Ishikawa (cell line): ENCODE measurements at regions not wholly inside any gene's neighbourhood (a gene's known extent, or its start where the extent isn't known, plus 50 kb on each side); places are given as distances from the start of the nearest gene placed in this dataset.

Source experiments
- CEBPB ChIP-seq: IDR thresholded peaks from 2 replicates; pipeline ENCODE4 v1.6.1; 2012
- CREB1 ChIP-seq: IDR thresholded peaks from 2 replicates; pipeline ENCODE4 v1.6.1; 2012; ENCODE audit warnings: low read depth
- EGR1 ChIP-seq: IDR thresholded peaks from 2 replicates; pipeline ENCODE4 v1.6.1; 2012
- EP300 ChIP-seq: IDR thresholded peaks from 2 replicates; pipeline ENCODE4 v1.6.1; 2012; ENCODE audit warnings: borderline replicate concordance
- TF ChIP-seq, protein P1 (sequence below): IDR thresholded peaks from 2 replicates; pipeline ENCODE4 v1.6.1; 2012; ENCODE audit warnings: low read depth, mild to moderate bottlenecking

DNA sequence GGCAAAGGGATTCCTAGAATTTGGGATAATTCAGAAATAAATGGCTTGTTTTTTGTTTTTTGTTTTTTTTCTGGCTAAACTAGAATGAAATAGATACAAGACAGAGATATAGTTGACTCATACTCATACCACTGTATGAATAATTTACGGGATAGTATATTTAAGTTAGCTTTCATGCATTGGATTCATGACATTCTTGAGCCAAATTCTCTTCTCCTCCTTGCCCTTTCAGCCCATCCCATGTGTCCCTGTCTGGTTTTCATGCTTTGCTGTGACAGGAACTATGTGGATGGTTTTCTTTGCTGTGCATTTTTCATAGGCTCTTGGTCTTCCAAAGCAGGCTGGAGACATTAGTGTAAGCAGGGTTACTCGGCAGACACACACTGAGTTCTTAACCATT is 66.6 kb upstream of the UMPS start:
- TF ChIP-seq CREB1 (no peak), EP300 (no peak), CEBPB (no peak), EGR1 (no peak)
- TF ChIP-seq, protein P1, sequence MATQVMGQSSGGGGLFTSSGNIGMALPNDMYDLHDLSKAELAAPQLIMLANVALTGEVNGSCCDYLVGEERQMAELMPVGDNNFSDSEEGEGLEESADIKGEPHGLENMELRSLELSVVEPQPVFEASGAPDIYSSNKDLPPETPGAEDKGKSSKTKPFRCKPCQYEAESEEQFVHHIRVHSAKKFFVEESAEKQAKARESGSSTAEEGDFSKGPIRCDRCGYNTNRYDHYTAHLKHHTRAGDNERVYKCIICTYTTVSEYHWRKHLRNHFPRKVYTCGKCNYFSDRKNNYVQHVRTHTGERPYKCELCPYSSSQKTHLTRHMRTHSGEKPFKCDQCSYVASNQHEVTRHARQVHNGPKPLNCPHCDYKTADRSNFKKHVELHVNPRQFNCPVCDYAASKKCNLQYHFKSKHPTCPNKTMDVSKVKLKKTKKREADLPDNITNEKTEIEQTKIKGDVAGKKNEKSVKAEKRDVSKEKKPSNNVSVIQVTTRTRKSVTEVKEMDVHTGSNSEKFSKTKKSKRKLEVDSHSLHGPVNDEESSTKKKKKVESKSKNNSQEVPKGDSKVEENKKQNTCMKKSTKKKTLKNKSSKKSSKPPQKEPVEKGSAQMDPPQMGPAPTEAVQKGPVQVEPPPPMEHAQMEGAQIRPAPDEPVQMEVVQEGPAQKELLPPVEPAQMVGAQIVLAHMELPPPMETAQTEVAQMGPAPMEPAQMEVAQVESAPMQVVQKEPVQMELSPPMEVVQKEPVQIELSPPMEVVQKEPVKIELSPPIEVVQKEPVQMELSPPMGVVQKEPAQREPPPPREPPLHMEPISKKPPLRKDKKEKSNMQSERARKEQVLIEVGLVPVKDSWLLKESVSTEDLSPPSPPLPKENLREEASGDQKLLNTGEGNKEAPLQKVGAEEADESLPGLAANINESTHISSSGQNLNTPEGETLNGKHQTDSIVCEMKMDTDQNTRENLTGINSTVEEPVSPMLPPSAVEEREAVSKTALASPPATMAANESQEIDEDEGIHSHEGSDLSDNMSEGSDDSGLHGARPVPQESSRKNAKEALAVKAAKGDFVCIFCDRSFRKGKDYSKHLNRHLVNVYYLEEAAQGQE, result no peak
